SK-N-SH (cell line): ENCODE measurements at regions not wholly inside any gene's neighbourhood (a gene's known extent, or its start where the extent isn't known, plus 50 kb on each side); places are given as distances from the start of the nearest gene placed in this dataset.

Experiments used
- CTCF ChIA-PET: fragments of 300-600, 350-600 bp; formaldehyde crosslinking; extraction: SDS; loops from one replicate; lab custom pipeline; 2021; lab: Yijun Ruan, JAX
- POLR2A ChIA-PET: fragments of 350-600 bp; sonication (Branson Sonifier 250); formaldehyde crosslinking; extraction: SDS; loops from one replicate; lab custom pipeline; 2020; ENCODE audit warnings: antibody characterized with exemption, inconsistent platforms; lab: Yijun Ruan, JAX
- DNase-seq: peaks from one replicate; pipeline ENCODE4 v3.0.0; 2012
- H2AFZ ChIP-seq: fragments of 200-600 bp; sonication (generic); 2 replicates; pipeline ENCODE4 v1.8.1; 2016; ENCODE audit warnings: antibody characterized with exemption, mild to moderate bottlenecking, low read depth
- H3F3A ChIP-seq: fragments of 200-600 bp; sonication (generic); replicated peaks from 2 replicates; pipeline ENCODE3; 2016; ENCODE audit warnings: antibody characterized with exemption, mild to moderate bottlenecking; ENCODE audit not compliant: insufficient read depth
- H3K27ac ChIP-seq, 2 experiments: fragments of 200-500 bp in 1 of 2; fragments of 200-600 bp in 1 of 2; sonication (Bioruptor generic) in 1 of 2; sonication (generic), shearing (Covaris generic) in 1 of 2; 2 replicates each; pipeline versions ENCODE4 v1.5.1 to v1.6.1; 2014 to 2016; ENCODE audit warnings: low read depth in 2 of 2, inconsistent platforms in 1 of 2, low read length in 1 of 2, mild to moderate bottlenecking in 1 of 2, mixed read lengths in 1 of 2
- H3K27me3 ChIP-seq: fragments of 200-600 bp; sonication (generic), shearing (Covaris generic); 2 replicates; pipeline ENCODE4 v1.6.1; 2016; ENCODE audit warnings: mixed run types; ENCODE audit not compliant: insufficient read depth
- H3K36me3 ChIP-seq, 2 experiments: fragments of 200-500 bp in 1 of 2; fragments of 200-600 bp in 1 of 2; sonication (Bioruptor generic) in 1 of 2; sonication (generic) in 1 of 2; replicated peaks in 1 of 2; 2 replicates each; pipeline versions ENCODE3 to v1.5.1; 2014 to 2016; ENCODE audit warnings: low read length in 1 of 2, mild to moderate bottlenecking in 1 of 2; ENCODE audit not compliant: insufficient read depth in 2 of 2, control insufficient read depth in 1 of 2
- H3K4me1 ChIP-seq, 2 experiments: fragments of 200-500 bp in 1 of 2; fragments of 200-600 bp in 1 of 2; sonication (Bioruptor generic) in 1 of 2; sonication (generic), shearing (Covaris generic) in 1 of 2; 2 replicates each; pipeline versions ENCODE4 v1.5.1 to v1.6.1; 2014 to 2016; ENCODE audit warnings: low read depth in 1 of 2, low read length in 1 of 2, mixed run types in 1 of 2; ENCODE audit not compliant: insufficient read depth in 2 of 2, control insufficient read depth in 1 of 2
- H3K4me2 ChIP-seq: fragments of 200-600 bp; sonication (generic), shearing (Covaris generic); 2 replicates; pipeline ENCODE4 v1.6.1; 2017; ENCODE audit warnings: mixed run types
- H3K4me3 ChIP-seq, 2 experiments: fragments of 200-500 bp in 1 of 2; fragments of 200-600 bp in 1 of 2; sonication (Bioruptor generic) in 1 of 2; sonication (generic), shearing (Covaris generic) in 1 of 2; 2 replicates each; pipeline versions ENCODE4 v1.5.1 to v1.8.1; 2014 to 2016; ENCODE audit warnings: low read depth in 2 of 2, inconsistent platforms in 1 of 2, low read length in 1 of 2, mild to moderate bottlenecking in 1 of 2, mixed read lengths in 1 of 2, moderate library complexity in 1 of 2
- H3K79me2 ChIP-seq: fragments of 200-600 bp; sonication (generic); 2 replicates; pipeline ENCODE4 v1.8.1; 2017; ENCODE audit warnings: mild to moderate bottlenecking; ENCODE audit not compliant: insufficient read depth
- H3K9ac ChIP-seq: fragments of 200-600 bp; sonication (generic); 2 replicates; pipeline ENCODE4 v1.6.1; 2017; ENCODE audit warnings: mixed run types
- H3K9me2 ChIP-seq: fragments of 200-600 bp; sonication (generic); 2 replicates; pipeline ENCODE4 v1.6.1; 2017; ENCODE audit warnings: mixed run types
- H3K9me3 ChIP-seq: fragments of 200-600 bp; sonication (generic); 2 replicates; pipeline ENCODE4 v1.6.1; 2017; ENCODE audit warnings: mixed run types, mild to moderate bottlenecking, moderate library complexity
- H4K20me1 ChIP-seq: fragments of 200-600 bp; sonication (generic); 2 replicates; pipeline ENCODE4 v1.6.1; 2017; ENCODE audit warnings: mild to moderate bottlenecking, mixed run types; ENCODE audit not compliant: insufficient read depth
- CHD2 ChIP-seq: fragments of 150-350 bp; IDR thresholded peaks from 2 replicates; pipeline ENCODE4 v1.6.1; 2018; ENCODE audit warnings: low read length; ENCODE audit not compliant: partially characterized antibody
- ELF1 ChIP-seq: IDR thresholded peaks from 2 replicates; pipeline ENCODE4 v1.4.0; 2012
- EP300 ChIP-seq, 2 experiments: IDR thresholded peaks; 2 replicates each; pipeline versions ENCODE4 v1.4.0 to v1.6.1; 2012; ENCODE audit warnings: borderline replicate concordance in 1 of 2, low read depth in 1 of 2, low read length in 1 of 2
- FOXJ3 ChIP-seq: sonication (generic); formaldehyde crosslinking; IDR thresholded peaks from 2 replicates; pipeline ENCODE4 v1.5.1; 2020; ENCODE audit warnings: mild to moderate bottlenecking, missing genetic modification reagents
- GABPA ChIP-seq: IDR thresholded peaks from 2 replicates; pipeline ENCODE4 v1.4.0; 2012; ENCODE audit warnings: low read depth, mild to moderate bottlenecking
- GATA2 ChIP-seq: sonication (generic); formaldehyde crosslinking; IDR thresholded peaks from 2 replicates; pipeline ENCODE4 v1.5.0; 2020; ENCODE audit warnings: mild to moderate bottlenecking, missing genetic modification reagents
- MXI1 ChIP-seq: IDR thresholded peaks from 2 replicates; pipeline ENCODE4 v1.6.1; 2012; ENCODE audit warnings: mild to moderate bottlenecking, low read depth, low read length, improper control_type of control experiment
- PBX3 ChIP-seq: IDR thresholded peaks from 2 replicates; pipeline ENCODE4; 2012
- RAD21 ChIP-seq: IDR thresholded peaks from 2 replicates; pipeline ENCODE4 v1.6.1; 2012; ENCODE audit warnings: mild to moderate bottlenecking, low read length
- RCOR1 ChIP-seq: fragments of 150-350 bp; IDR thresholded peaks from 2 replicates; pipeline ENCODE4 v1.6.1; 2017; ENCODE audit warnings: antibody characterized with exemption, low read length
- RXRA ChIP-seq: IDR thresholded peaks from 2 replicates; pipeline ENCODE4 v1.4.0; 2012; ENCODE audit warnings: low read depth, mild to moderate bottlenecking, borderline replicate concordance
- TAF1 ChIP-seq: IDR thresholded peaks from 2 replicates; pipeline ENCODE4 v1.6.1; 2012; ENCODE audit warnings: low read depth, mild to moderate bottlenecking, low read length, moderate library complexity, borderline replicate concordance
- TCF12 ChIP-seq: IDR thresholded peaks from 2 replicates; pipeline ENCODE4 v1.4.0; 2012
- WGBS: methylation state at CpG from one replicate; pipeline ENCODE4 v1.1.6; 2017; ENCODE audit warnings: low lambda C conversion rate; 5-methylcytosine and 5-hydroxymethylcytosine counted together
- TF ChIP-seq, protein P1 (sequence below): IDR thresholded peaks from 2 replicates; pipeline ENCODE4 v1.4.0; 2012; ENCODE audit warnings: low read depth, borderline replicate concordance
- TF ChIP-seq, protein P2 (sequence below): IDR thresholded peaks from 2 replicates; pipeline ENCODE4 v1.6.1; 2012; ENCODE audit warnings: mild to moderate bottlenecking, low read depth, low read length, moderate library complexity
- TF ChIP-seq, protein P3 (sequence below): IDR thresholded peaks from 2 replicates; pipeline ENCODE4 v1.4.0; 2012; ENCODE audit warnings: low read depth

DNA sequence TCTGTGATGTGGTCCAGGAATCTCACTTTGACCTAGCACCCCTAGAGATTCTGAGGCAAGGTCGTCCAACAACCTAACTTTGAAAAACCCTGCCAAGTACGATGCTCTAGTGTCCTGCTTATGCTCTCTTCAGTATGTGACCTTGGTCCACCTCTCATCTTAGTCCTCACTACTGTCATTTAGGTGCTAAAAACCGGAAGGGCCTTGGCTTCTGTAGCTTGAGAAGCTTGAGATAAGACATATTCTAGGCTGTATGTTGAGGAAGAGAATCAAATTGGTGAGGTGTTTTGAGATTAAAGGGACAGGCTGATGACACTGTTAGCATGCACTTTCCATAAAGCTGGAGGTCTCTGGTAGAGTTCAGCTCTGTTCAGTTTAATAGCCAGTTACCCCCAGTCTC, 57.0 kb upstream of the MTPN start (continued):
- TF ChIP-seq, protein P1, sequence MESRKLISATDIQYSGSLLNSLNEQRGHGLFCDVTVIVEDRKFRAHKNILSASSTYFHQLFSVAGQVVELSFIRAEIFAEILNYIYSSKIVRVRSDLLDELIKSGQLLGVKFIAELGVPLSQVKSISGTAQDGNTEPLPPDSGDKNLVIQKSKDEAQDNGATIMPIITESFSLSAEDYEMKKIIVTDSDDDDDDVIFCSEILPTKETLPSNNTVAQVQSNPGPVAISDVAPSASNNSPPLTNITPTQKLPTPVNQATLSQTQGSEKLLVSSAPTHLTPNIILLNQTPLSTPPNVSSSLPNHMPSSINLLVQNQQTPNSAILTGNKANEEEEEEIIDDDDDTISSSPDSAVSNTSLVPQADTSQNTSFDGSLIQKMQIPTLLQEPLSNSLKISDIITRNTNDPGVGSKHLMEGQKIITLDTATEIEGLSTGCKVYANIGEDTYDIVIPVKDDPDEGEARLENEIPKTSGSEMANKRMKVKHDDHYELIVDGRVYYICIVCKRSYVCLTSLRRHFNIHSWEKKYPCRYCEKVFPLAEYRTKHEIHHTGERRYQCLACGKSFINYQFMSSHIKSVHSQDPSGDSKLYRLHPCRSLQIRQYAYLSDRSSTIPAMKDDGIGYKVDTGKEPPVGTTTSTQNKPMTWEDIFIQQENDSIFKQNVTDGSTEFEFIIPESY = no peak
- TF ChIP-seq, protein P2, sequence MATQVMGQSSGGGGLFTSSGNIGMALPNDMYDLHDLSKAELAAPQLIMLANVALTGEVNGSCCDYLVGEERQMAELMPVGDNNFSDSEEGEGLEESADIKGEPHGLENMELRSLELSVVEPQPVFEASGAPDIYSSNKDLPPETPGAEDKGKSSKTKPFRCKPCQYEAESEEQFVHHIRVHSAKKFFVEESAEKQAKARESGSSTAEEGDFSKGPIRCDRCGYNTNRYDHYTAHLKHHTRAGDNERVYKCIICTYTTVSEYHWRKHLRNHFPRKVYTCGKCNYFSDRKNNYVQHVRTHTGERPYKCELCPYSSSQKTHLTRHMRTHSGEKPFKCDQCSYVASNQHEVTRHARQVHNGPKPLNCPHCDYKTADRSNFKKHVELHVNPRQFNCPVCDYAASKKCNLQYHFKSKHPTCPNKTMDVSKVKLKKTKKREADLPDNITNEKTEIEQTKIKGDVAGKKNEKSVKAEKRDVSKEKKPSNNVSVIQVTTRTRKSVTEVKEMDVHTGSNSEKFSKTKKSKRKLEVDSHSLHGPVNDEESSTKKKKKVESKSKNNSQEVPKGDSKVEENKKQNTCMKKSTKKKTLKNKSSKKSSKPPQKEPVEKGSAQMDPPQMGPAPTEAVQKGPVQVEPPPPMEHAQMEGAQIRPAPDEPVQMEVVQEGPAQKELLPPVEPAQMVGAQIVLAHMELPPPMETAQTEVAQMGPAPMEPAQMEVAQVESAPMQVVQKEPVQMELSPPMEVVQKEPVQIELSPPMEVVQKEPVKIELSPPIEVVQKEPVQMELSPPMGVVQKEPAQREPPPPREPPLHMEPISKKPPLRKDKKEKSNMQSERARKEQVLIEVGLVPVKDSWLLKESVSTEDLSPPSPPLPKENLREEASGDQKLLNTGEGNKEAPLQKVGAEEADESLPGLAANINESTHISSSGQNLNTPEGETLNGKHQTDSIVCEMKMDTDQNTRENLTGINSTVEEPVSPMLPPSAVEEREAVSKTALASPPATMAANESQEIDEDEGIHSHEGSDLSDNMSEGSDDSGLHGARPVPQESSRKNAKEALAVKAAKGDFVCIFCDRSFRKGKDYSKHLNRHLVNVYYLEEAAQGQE = no peak
- TF ChIP-seq ELF1 (no peak), RAD21 (no peak)

GRCh38 chr7:136033413-136034031, 56.4 kb upstream of the MTPN start:
- WGBS = 20% methylated on average over 6 of the region's 6 CpGs

More at GRCh38 chr7:136033413-136034031, 56.4 kb upstream of the MTPN start:
- no peak overlapping the region for H3K9ac ChIP-seq
- no peaks in the 10 kb centered on the region for H4K20me1 ChIP-seq
- H3F3A ChIP-seq = no peaks in the 10 kb centered on the region
- H3K4me3 ChIP-seq = no peak overlapping the region
- H3K9me2 ChIP-seq = no peaks in the 10 kb centered on the region
- H3K4me1 ChIP-seq = peaks cover 0 to 15% of the 10 kb centered on the region in 2 experiments; a peak in 2 of 4 replicates
- peak overlapping the region in 1 of 2 experiments; percentile 84; a peak in 2 of 4 replicates for H3K27ac ChIP-seq
- CTCF ChIA-PET = interaction anchor here (1.1 to 1.6 kb wide), 3 partner anchors 18 to 232 kb away, joined by 3 to 15 read pairs (median 5); no protein-coding TSS in a partner anchor
- H3K9me3 ChIP-seq = no peaks in the 10 kb centered on the region
- H3K27me3 ChIP-seq = no peaks in the 10 kb centered on the region
- TF ChIP-seq GABPA (no peak), TAF1 (no peak), FOXJ3 (peak; percentile 85; the same call in 1 of the 2 replicates), EP300 (IDR thresholded peaks at IDR 0.05; ENCODE audit: borderline replicate concordance in 1 of 2, low read depth in 1 of 2, low read length in 1 of 2) (peak in 1 of 2 experiments; percentile 90; a peak in 2 of 4 replicates), TCF12 (peak; percentile 41), MXI1 (peak; percentile 38; the same call in 1 of the 2 replicates), CHD2 (peak; percentile 44), GATA2 (CRISPR knock-in tag) (peak; percentile 89), RXRA (no peak), PBX3 (no peak), RCOR1 (peak; percentile 86)
- TF ChIP-seq, protein P3, sequence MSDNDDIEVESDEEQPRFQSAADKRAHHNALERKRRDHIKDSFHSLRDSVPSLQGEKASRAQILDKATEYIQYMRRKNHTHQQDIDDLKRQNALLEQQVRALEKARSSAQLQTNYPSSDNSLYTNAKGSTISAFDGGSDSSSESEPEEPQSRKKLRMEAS = no peak
- TF ChIP-seq, all 33 proteins: peak for 7
- peak; percentile 66 for DNase-seq
- Histone ChIP-seq H2AFZ (no peak overlapping the region), H3K4me2 (no peak overlapping the region), H3K36me3 (no peaks in the 10 kb centered on the region), H3K79me2 (no peaks in the 10 kb centered on the region)
- POLR2A ChIA-PET = no interaction called here
